Middle frontal gyrus (tissue), 1 donor: ENCODE measurements at regions not wholly inside any gene's neighbourhood (a gene's known extent, or its start where the extent isn't known, plus 50 kb on each side); places are given as distances from the start of the nearest gene placed in this dataset.

Experiments
- DNase-seq: peaks from one replicate; pipeline ENCODE4 v3.0.0-alpha.2; 2015; ENCODE audit warnings: low spot score; ENCODE audit errors: extremely low spot score

DNA sequence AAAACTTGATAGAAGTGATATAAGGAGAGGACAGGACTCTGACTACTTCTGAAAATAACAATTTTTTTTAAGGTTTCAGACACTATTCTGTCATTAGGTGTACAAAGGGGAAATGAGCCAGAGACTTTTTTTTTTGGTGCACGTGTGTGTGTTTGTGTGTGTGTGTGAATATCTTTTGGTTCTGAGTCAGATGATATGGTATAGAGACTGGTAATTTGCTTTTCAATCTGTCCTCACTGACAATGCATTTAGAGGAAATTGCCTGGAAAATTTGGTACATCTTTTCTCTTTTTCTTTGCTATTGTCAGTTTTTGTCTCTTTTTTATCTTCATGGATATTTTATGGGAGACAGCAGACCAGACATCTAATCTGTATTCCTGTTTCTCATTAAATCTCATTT, 59.3 kb downstream of the DDIT4L start:
- no peak for DNase-seq

DNA sequence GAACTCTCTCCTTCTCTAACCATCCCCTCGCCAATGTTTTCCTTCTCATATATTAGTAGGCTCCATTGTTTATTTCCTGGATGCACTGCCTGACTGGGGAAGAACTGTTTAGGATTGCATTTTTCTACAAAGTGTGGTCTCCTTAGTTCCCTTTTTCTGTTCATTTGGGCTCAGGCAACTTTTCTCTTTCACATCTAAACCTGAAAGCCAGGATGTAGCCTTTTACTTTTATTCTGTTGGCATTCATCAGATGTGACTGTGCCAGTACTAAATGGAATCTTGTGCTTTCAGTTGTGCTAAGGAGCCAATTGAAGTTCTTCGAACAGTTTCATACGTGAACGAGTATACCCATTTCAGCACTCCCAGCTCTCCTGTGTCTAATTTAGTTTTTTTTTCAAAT, 59.8 kb downstream of the DDIT4L start:
- no peak for DNase-seq

GRCh38 chr4:100129774-100130173, 60.5 kb downstream of the DDIT4L start:
- DNase-seq: no peak

GRCh38 chr4:100128338-100128737, 61.9 kb downstream of the DDIT4L start:
- no peak for DNase-seq

DNA sequence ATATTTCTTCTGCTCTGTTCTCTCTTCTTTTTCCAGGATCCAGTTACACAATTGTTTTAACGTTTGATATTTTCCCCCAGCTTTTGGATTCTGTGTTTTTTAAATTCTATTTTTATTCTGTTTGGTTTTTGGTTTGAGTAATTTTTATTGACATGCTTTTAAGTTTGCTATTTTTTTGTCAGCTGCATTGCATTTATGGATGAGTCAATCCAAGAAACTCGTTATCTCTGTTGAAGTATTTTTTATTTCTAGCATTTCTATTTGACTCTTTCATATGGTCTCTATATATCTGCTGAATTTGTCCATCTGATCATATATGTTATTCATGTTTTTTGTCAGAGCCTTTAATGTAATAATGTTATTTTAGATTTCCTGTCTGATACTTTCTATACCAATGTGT, 65.6 kb downstream of the DDIT4L start:
- DNase-seq: no peak

DNA sequence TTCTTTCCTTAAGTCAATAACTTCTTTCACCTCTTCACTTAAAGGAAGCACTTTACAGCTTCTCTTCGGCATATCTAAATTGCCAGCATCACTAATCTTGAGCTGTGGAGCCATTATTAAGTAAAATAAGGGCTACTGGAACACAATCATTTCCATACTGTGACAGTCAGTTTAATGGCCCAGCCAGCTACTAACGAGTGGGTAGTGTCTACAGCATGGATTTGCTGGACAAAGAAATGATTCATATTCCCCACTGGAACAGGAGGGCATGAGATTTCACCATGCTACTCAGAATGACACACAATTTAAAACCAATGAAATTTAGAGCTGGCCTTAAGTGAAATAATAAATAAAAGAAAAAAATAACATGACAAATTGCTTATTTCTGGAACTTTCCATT, 72.1 kb downstream of the DDIT4L start:
- no peak for DNase-seq

DNA sequence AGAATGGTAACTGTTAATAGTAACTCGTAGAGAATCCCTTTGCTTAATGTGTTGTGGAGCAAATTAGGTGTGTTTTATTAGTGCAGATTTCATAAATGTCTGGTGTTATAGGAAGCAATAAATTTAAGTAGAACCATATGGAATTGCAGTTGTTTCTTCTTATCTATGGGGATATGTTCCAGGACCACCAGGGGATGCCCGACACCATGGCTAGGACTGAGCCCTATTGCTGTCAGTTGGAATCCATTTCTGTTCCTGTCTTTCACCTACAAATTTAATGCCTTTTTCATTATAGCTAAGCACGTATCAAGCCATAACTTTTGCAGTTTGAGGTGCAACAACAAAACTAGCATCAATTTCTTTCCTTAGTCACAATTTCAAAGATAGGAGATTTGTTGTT, 72.5 kb downstream of the DDIT4L start:
- no peak for DNase-seq

GRCh38 chr4:100114909-100115308, 75.4 kb downstream of the DDIT4L start:
- no peak for DNase-seq

- no peak for DNase-seq
These were observed 76.5 kb downstream of the DDIT4L start for GRCh38 chr4:100113732-100114131.

GRCh38 chr4:100113096-100113495, 77.2 kb downstream of the DDIT4L start:
- no peak for DNase-seq

DNA sequence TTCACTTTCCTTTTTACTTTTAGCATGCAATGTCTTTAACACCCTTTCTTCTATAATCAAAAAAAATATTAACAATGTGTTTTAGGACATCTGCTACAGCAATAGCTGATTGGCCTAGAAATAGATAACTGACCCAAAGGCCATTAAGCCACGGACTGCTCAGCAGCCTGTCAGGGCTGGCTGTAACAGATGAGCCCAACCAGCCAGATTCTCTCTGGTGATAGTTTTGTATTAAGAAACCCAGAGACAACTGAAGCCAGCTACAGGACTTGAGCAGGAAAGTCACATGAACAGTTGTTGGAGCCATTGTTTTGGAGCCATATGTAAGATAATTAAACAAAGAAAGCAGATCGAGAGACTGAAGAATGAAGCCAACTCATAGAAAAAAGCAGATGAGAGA, 80.3 kb downstream of the DDIT4L start:
- no peak for DNase-seq

- no peak for DNase-seq
These were observed 81.4 kb downstream of the DDIT4L start for GRCh38 chr4:100108869-100109268.

DNA sequence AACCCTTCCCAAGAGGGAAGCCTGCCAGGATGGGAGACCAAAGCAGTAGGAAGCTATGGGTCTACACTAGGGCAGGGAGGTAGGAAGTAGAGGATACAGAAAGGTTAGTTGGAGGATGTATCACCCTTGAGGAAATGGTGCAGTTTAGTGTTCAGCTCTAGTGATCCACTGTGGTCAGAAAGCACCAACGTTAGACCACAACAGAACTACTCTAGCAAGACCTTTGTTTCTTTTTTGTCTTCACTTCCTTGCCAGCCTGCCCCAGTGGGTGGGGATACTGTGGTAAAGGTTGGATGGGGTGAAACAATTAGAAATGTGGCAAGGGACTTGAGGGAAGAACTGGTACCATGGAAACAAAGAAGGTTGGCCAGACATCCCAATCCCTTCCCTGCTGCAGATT, 83.3 kb downstream of the DDIT4L start:
- no peak for DNase-seq

GRCh38 chr4:100103671-100104070, 86.6 kb downstream of the DDIT4L start:
- no peak for DNase-seq

DNA sequence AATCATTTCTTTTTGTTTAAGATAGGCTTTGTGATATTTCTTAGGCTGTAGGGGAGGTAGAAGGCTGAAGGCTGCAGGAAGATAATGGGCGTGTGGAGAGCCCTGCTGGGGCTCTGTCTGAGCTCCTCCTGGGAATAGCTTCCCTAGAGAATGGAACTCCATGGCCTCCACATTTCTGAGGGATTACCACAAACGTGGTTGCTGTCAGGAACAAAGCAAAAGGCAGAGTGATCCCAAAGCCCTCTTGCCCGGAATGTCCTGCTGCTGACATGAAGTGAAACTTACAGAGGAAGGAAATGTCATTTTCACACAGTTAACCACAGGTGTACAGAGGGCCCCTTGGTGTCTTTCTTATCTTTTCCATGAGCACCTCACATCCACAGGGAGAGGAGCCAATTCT, 89.3 kb downstream of the DDIT4L start:
- DNase-seq: no peak

DNA sequence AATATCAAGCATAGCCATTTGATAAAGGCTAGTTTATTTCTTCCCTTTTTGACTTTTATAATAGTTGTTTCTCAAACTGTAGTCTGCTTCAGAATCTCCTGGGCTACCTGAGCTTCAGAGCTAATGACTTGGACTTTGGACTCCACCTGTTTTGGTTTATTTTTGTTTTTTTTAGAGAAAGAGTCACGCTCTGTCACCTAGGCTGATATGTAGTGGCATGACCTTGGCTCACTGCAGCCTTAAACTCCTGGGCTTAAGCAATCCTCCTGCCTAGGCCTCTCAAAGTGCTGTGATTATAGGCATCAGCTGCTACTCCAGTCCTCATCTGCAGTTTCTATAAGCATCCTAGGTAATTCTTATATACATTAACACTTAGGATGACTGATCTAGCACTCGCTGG, 90.5 kb downstream of the DDIT4L start:
- DNase-seq: no peak

DNA sequence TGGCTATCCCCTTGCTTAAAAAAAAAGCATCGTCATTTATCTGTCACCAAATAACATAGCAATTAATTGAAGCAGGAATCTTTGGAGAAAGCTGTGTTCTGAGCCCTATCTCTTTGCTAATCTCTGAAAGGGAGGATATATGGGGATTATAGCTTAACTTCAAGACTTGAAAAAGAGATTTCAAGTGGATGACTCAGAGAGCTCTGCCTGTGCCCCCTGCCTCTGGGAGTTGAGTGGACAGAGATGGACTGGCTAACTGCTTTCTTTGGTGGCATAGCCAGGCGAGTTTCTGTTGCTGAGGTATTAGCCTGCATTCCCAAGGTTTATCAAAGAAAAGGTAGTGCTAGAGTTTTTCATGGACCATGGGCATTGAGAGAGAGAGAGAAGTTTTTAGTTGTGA, 91.6 kb downstream of the DDIT4L start:
- no peak for DNase-seq

DNA sequence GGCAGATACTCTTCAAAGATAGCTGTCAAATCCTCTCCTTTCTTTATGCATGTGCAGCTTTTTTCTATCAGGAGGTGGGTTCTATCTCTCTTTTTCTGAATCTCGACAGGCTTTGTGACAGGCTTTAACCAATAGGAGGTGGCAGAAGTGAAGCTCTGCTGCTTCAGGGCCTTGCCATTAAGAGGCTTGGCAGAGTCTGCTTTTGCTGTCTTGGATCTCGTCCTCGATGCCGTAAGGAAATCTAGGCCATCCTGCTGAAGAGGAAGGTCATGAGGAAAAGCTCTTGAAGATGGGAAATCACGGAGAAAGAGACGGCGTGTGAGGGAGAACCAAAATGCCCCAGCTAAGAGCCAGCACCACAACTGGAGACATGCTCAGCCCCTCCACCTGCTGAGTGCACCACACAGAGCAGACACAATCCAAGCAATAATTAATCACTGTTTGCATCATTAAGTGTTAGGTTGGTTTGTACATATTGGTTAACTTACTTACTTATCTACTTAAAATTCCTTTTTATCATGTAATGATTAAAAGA, 92.2 kb downstream of the DDIT4L start:
- DNase-seq: no peak

DNA sequence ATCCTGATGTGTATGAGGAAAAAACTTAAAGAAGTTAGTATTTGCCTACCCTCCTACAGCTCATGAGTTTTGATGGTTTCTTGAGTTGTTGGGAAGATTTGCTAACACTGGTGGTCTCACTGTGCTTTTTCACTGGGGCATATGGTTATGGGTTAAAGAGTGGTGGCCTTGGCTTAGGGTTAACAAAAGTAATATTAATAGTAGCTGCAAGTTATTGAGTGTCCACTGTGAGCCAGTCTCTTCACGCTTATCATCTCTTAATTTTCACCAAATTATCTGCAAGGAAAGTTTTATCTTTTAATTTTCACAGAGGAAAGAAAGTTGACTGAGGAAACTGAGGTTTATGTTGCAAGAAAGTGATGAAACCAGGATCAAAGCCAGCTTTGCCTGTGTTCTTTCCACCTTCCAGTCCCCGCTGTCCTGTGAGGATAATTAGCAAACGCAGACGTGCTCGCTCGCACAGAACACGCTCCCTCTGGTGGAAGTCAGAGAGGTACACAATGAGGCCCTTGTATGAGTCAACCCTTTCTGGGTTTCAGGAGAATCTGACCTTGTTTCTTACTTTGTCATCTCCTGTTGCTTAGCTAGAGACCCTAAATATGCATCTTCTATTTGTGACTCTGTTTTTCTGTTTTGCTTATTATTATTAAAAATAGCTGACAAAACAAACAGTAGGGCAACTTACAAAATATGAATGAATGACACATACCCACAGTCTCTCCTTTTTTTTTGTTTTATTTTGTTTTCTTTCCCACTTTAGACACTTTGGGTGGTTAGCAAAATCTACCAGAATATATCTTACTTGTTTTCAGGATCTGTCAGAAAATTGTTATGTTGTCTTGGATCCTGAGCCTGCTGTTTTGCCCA, 94.3 kb downstream of the DDIT4L start:
- no peak for DNase-seq

GRCh38 chr4:100093091-100093866, 97.0 kb downstream of the DDIT4L start:
- peak; percentile 28 for DNase-seq

DNA sequence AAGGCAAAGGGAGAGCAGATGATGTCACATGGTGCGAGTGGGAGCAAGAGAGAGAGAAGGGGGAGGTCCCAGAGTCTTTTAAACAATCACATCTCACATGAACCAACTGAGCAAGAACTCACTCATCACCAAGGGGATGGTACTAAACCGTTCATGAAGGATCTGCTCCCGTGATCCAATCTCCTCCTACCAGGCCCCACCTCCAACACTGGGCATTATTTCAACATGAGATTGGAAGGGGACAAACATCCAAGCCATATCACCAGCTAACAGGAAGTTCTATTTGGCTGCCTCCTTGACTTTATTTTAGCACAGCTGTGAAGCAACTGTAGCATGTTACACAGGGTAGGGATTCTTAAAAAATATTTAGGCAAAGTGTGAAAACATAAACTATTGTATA, 102.5 kb downstream of the DDIT4L start:
- no peak for DNase-seq

GRCh38 chr4:100086766-100087431, 103.4 kb downstream of the DDIT4L start:
- no peak for DNase-seq
